KMS-11 (cell line): ENCODE measurements at regions not wholly inside any gene's neighbourhood (a gene's known extent, or its start where the extent isn't known, plus 50 kb on each side); places are given as distances from the start of the nearest gene placed in this dataset.

ENCODE experiments used
- H2AFZ ChIP-seq: fragments of 200-600 bp; sonication (generic); 2 replicates; pipeline ENCODE4 v1.6.1; 2016; ENCODE audit warnings: antibody characterized with exemption, mixed run types, low read depth
- H3K27ac ChIP-seq: fragments of 200-600 bp; sonication (generic); 2 replicates; pipeline ENCODE4 v1.6.1; 2016; ENCODE audit warnings: mild to moderate bottlenecking, mixed run types
- H3K27me3 ChIP-seq: fragments of 200-600 bp; sonication (generic); 2 replicates; pipeline ENCODE4 v1.6.1; 2017; ENCODE audit warnings: mild to moderate bottlenecking, low read depth, mixed run types, moderate library complexity; ENCODE audit not compliant: insufficient read depth
- H3K36me3 ChIP-seq: fragments of 200-600 bp; sonication (generic); 2 replicates; pipeline ENCODE4 v1.6.1; 2017; ENCODE audit warnings: mild to moderate bottlenecking, mixed run types; ENCODE audit not compliant: insufficient read depth
- H3K4me1 ChIP-seq: fragments of 200-600 bp; sonication (generic); 2 replicates; pipeline ENCODE4 v1.6.1; 2016; ENCODE audit warnings: mild to moderate bottlenecking, low read depth, mixed run types; ENCODE audit not compliant: poor library complexity, severe bottlenecking
- H3K4me2 ChIP-seq: fragments of 200-600 bp; sonication (generic); 2 replicates; pipeline ENCODE4 v1.7.0; 2016; ENCODE audit warnings: mild to moderate bottlenecking, mixed run types
- H3K4me3 ChIP-seq: fragments of 200-600 bp; sonication (generic); IDR thresholded peaks from 2 replicates; pipeline ENCODE4 v1.6.1; 2017; ENCODE audit warnings: low read depth, low read length, mixed read lengths; ENCODE audit not compliant: insufficient read depth
- H3K79me2 ChIP-seq: fragments of 200-600 bp; sonication (generic); 2 replicates; pipeline ENCODE4 v1.6.1; 2016; ENCODE audit warnings: low read depth, mixed run types; ENCODE audit not compliant: insufficient read depth
- H3K9ac ChIP-seq: fragments of 200-600 bp; sonication (generic); 2 replicates; pipeline ENCODE4 v1.6.1; 2016; ENCODE audit warnings: mild to moderate bottlenecking, mixed run types
- H4K20me1 ChIP-seq: fragments of 200-600 bp; sonication (generic); 2 replicates; pipeline ENCODE4 v1.6.1; 2016; ENCODE audit warnings: mild to moderate bottlenecking, mixed run types; ENCODE audit not compliant: insufficient read depth
- CTCF ChIP-seq: fragments of 200-600 bp; sonication (generic); conservative IDR thresholded peaks from 2 replicates; pipeline ENCODE4 v1.6.1; 2017; ENCODE audit warnings: low read depth, mild to moderate bottlenecking, antibody characterized with exemption, low read length, moderate library complexity, mixed read lengths

GRCh38 chr13:56332671-56333070 lies 808.0 kb upstream of the PRR20A start:
- H2AFZ ChIP-seq = no peak overlapping the region
- H3K27ac ChIP-seq = no peak overlapping the region
- no peak overlapping the region for H3K9ac ChIP-seq
- no peaks in the 10 kb centered on the region for H3K36me3 ChIP-seq
- H4K20me1 ChIP-seq = no peaks in the 10 kb centered on the region
- no peaks in the 10 kb centered on the region for H3K4me1 ChIP-seq
- H3K79me2 ChIP-seq = no peaks in the 10 kb centered on the region
- H3K4me3 ChIP-seq = no peak overlapping the region
- no peaks in the 10 kb centered on the region for H3K27me3 ChIP-seq
- TF ChIP-seq CTCF = no peak
- no peak overlapping the region for H3K4me2 ChIP-seq

GRCh38 chr13:56335775-56336174 lies 804.9 kb upstream of the PRR20A start:
- H3K4me1 ChIP-seq = no peaks in the 10 kb centered on the region
- H3K79me2 ChIP-seq = no peaks in the 10 kb centered on the region
- no peaks in the 10 kb centered on the region for H3K27me3 ChIP-seq
- H3K4me3 ChIP-seq = no peak overlapping the region
- no peaks in the 10 kb centered on the region for H3K36me3 ChIP-seq
- H3K4me2 ChIP-seq = no peak overlapping the region
- H3K9ac ChIP-seq = no peak overlapping the region
- no peak for TF ChIP-seq CTCF
- no peak overlapping the region for H3K27ac ChIP-seq
- no peak overlapping the region for H2AFZ ChIP-seq
- H4K20me1 ChIP-seq = no peaks in the 10 kb centered on the region

GRCh38 chr13:56338421-56338820 lies 802.3 kb upstream of the PRR20A start:
- H3K4me3 ChIP-seq = no peak overlapping the region
- no peaks in the 10 kb centered on the region for H3K36me3 ChIP-seq
- H3K79me2 ChIP-seq = no peaks in the 10 kb centered on the region
- no peak overlapping the region for H3K27ac ChIP-seq
- no peak for TF ChIP-seq CTCF
- no peak overlapping the region for H3K4me2 ChIP-seq
- H2AFZ ChIP-seq = no peak overlapping the region
- H3K9ac ChIP-seq = no peak overlapping the region
- H3K27me3 ChIP-seq = no peaks in the 10 kb centered on the region
- no peaks in the 10 kb centered on the region for H4K20me1 ChIP-seq
- no peaks in the 10 kb centered on the region for H3K4me1 ChIP-seq

- Histone ChIP-seq H3K4me2 (no peak overlapping the region), H3K27ac (no peak overlapping the region), H3K4me1 (no peaks in the 10 kb centered on the region), H4K20me1 (no peaks in the 10 kb centered on the region), H3K4me3 (no peak overlapping the region), H3K36me3 (no peaks in the 10 kb centered on the region), H3K79me2 (no peaks in the 10 kb centered on the region), H3K27me3 (no peaks in the 10 kb centered on the region), H3K9ac (no peak overlapping the region), H2AFZ (no peak overlapping the region)
- no peak for TF ChIP-seq CTCF
Measured at GRCh38 chr13:56347014-56347413, 793.7 kb upstream of the PRR20A start.

GRCh38 chr13:56349866-56350265 lies 790.9 kb upstream of the PRR20A start:
- H3K79me2 ChIP-seq = no peaks in the 10 kb centered on the region
- H3K4me3 ChIP-seq = no peak overlapping the region
- no peak overlapping the region for H2AFZ ChIP-seq
- H3K9ac ChIP-seq = no peak overlapping the region
- H4K20me1 ChIP-seq = no peaks in the 10 kb centered on the region
- H3K4me1 ChIP-seq = no peaks in the 10 kb centered on the region
- TF ChIP-seq CTCF = no peak
- H3K27me3 ChIP-seq = no peaks in the 10 kb centered on the region
- no peaks in the 10 kb centered on the region for H3K36me3 ChIP-seq
- H3K27ac ChIP-seq = no peak overlapping the region
- no peak overlapping the region for H3K4me2 ChIP-seq
